ELF-1 (cell line): ENCODE measurements at regions not wholly inside any gene's neighbourhood (a gene's known extent, or its start where the extent isn't known, plus 50 kb on each side); places are given as distances from the start of the nearest gene placed in this dataset.
A peak's percentile ranks its signal among the peaks of the same experiment; 100 is the strongest.

Source experiments
- DNase-seq: peaks from one replicate; pipeline ENCODE4 v3.0.0-alpha.2; 2016; ENCODE audit warnings: low read depth, low spot score

DNA sequence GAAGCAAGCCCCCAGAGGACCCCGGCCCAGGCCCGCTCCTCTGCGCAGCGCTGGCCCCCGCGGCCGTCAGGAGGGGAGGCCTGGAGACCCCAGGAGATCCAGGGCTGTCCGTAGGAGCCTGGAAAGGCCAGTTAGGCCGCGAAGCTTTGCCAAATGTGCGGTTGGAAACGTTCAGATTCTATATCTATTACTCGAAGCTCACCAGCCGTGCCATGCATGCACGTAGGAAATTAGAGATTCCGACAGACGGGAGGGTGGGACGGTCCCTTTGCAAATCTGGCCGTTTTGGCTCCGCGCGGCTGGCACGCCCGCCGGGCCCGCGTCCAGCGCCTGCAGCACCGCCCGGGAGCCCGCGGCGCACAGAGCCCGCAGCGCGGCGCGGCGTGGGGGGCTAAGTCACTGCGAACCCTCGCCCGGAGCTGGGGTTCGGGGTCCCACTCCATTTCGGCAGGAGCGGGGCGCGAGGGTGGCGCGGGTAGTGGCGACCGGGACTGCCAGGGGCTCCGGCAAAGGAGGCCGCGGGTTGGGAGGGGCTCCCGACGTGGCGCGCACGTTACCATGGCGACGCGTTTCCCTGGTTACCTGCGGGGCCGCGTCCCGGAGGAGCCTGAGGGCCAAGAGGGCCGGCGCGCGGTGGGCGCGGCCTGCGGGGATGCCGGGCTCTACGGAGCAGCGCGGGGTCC is 488.6 kb upstream of the SMIM21 start:
- peak; percentile 83 for DNase-seq

DNA sequence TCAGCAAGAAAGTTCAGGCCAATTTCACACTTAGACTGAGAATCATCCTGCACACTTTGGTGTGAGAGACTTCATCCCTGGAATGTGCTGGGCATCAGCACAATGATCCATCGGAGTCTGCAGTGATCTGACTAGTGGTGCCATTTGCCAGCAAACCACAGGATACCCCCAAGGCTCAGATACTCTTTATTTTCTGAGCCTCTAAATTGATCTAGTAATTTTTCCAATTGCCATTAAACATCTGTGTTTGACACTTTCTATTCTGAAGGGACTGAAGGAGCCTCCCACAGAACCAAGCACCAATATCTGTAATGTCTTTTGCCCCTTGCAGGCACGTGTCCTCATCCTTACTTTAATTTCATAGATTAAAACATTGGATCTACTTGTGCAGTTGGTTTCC is 485.3 kb upstream of the SMIM21 start:
- no peak for DNase-seq

DNA sequence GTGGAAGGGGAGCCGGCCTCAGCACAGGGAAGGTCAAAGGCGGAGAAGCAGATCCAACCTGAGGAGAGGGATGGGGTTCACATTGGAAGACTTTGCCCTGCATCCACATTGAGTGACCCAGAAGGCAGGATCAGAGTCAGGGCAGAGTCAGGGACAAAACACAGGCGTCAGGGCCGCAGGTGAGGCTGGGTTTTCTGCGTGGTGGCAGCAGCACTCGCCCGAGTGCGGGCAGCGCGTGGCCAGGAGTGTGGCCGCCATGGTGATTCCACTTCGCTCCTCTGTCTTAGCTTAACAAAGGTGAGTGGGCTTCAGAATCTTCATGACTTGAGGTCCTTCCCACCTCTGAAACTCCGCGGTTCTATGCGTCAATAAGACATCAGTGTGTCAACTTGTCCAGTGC is 476.9 kb upstream of the SMIM21 start:
- no peak for DNase-seq

DNA sequence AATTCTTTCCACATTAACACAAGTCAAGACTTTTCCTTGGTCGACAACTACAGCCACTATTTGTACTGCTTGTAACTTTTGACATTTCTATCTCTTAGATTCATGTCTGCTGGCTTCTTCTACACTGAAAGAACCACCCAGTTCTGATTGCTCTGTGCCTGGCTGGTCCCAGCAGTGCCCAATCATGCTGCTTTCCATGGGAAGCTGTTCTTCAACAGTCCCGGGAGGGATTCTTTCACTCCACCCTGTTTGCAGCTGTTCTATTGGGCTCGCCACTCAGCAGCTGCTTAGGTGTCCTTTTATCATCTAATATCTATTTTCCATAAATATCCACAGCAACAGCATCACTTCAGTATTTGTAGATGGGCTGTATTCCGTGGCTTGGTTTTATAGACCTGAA is 471.1 kb upstream of the SMIM21 start:
- no peak for DNase-seq

DNA sequence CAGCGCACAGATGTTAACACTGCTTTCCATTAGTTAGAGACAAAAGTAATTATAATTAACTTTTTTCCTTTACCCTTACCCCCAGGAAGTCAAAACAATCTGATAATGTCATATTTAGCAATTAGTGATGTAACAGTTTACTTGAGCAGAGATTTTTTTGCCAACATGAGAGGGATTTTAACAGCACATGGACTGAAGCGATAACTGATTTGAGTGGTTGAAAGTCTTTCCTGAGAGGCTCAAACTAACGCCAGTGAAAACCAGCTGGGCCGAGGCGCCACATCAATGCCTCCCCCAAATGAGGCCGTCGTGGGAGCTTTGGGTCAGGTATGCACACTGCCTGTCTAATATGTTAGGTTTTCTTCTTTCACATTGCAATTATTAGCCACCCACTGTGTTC is 469.9 kb upstream of the SMIM21 start:
- no peak for DNase-seq

DNA sequence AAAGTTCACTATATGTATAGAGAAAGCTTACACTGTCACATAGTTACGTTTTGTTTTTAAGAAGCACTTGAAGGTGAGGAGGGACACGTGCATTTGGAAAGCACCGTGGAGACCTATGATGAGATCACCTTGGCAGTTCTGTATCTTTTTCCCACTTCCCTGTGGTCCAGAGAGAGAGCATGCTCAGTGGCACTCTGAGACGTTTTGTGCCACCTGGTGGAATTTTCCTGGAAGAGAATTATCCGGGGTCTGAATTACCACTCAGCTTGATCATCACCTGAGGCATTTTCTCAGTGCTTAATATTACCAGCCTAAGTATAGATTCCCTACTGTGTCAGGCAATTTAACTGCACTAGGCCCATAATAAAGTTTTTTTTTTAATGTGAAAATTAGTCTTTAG is 469.4 kb upstream of the SMIM21 start:
- DNase-seq: peak; percentile 48

DNA sequence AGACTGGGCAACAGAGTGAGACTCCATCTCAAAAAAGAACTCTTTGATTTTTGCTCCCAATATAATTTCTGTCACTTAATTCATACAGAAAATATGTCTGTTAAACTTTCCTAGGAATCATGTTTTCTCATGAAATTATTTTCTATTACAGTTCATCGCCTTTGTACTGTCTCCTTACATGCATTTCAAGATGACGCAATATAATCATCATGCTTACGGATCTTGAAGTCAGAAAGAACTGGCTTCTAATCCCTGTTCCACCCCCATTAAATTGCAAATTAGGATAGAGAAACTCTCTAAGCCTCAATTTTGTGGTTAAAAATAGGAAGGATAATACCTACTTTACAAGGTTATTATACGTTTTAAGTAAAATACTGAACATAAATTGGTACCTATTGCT is 467.6 kb upstream of the SMIM21 start:
- DNase-seq: no peak

DNA sequence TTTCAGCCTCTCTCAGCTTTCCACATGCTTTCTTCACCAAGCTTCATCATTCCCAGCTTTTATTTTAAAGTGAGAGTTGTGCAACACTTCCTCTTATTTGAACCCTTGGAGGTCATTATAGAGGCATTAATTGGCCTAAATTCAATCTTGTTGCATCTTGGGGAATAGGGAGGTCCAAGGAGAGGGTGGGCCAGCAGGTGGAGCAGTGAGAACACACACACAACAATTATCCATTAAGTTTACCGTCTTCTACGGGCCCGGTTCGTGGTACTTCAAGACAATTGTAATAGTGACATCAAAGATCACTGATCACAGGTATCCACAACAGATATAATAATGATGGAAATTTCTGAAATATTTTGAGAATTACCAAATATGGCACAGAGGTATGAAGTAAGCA is 457.2 kb upstream of the SMIM21 start:
- DNase-seq: peak; percentile 25

DNA sequence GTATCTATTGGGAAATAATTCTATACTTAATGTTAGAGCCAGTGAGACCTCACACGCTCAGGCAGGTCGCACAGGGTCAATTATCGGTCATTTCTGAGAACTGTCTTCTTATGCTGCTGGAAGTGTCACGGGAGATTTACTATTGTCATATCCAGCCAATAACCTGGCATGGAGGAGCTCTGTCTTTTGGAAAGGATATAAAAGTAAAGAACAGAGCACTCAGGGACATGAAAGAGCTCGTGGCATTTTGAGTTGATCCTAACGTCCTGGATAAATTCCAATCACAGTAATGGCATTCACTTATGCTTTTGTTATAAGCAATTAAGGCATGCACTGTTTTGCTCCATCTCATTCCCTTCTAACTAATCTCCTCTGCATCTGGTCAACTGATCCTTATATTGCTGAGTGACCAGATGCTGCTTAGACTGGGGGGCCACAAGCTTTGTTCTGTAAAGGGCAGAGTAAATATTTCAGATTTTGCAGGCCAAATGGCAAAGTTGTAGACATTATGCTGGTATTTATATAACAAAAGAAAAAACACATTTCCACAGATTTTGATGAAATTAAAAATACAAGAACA is 453.5 kb upstream of the SMIM21 start:
- no peak for DNase-seq

DNA sequence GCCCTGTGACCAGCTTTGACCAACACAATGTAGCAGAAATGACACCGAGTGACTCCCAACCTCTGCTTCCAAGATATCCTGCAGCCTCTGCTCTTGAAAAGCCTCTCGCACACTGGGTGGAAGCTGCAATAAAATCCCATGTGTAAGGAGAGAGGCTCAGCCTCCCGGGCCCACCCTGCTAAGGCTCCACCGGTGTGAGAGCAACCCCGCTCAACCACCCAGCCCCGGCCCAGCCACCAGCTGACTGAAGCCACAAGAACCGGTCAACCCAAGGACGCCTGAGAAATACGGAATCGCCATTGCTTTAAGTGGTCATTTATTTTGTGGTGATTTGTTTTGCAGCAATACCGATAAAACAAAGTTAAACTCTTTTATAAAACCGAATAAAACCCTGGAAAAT is 452.8 kb upstream of the SMIM21 start:
- DNase-seq: no peak

DNA sequence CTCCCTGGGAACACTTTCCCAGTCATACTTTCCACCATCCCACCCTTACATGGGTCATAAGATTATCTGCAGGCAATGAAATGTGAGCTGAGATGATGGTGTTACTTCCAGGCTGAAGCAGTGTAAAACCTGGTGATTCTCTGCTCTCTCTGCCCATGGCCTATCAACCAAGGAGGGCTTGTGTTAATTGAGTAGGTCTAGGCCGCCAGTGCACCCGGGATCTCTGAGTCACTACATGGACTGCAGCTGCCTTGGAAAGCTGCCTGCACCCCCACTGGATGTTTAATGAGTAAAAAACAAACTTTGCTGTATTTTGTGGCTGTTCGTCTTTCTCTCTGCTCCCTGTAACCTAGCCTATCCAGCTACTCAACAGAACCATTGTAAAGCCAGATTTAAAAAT is 451.7 kb upstream of the SMIM21 start:
- DNase-seq: no peak

DNA sequence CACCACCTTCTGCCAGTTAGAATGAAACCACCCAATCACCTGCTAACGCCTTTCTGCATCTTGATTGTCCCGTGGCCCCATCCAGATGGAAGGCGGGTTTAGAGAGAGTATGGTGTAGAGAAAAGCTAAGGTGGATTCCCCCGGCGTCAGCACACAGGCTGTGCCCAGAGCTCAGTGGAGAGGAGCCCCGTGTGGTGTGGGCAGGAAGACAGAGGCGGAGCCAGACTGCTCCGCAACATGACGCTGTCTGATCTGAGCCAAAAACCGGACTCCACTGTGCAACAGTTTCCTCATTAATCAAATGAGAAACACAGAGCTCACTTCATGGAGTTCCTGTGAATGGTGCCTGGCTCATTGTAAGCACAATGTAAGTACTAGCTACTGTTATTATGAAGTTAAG is 448.1 kb upstream of the SMIM21 start:
- no peak for DNase-seq

DNA sequence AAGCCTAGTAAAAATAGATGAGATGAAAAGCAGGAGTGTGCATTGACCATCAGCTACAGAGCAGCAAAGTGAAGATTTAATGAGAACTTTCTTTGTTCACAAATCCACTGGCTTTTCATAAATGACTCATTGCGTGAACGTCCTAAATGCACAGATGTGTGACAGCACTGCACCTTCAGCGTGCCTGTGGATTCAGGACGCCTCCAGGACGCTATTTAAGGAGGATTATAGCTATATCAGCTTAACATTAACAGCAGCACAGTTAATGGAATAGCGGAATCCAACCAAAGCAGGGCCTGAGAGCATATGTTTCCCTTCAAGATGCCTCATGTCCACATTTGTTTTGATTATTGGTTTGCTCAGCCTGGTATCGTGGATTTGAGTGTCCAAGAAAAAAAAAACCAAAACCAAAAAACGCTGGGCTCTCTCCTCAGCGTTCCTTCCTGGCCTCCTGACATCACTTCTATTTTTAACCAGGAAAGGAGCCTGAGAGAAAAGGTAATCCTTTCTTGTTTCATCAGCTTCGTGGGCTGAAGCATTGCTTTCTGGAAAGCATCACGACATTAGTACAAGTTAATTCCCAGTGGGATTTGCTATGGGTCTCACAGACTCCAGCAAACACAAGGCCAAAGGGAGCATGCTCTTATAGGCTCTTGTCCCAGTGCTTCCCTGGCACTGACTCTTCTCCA is 447.0 kb upstream of the SMIM21 start:
- DNase-seq: peak; percentile 29

DNA sequence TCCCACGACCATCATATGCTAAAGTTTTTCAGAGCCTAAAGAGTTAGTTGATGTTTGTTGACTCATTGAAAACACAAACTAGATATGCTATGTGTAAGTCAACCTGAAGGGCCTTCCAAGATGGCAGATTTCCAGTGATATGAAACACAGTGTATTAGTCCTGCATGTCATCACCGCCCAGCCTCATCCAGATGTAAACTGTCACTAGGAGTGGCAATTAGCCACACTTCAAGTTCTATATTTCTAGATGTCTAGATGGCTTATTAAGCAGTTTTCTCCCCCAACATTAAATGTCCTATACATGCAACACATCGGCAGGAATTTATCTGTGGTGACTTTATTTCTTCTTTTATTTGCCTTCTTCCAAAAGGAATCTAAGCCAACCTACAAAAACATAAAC is 444.1 kb upstream of the SMIM21 start:
- no peak for DNase-seq

DNA sequence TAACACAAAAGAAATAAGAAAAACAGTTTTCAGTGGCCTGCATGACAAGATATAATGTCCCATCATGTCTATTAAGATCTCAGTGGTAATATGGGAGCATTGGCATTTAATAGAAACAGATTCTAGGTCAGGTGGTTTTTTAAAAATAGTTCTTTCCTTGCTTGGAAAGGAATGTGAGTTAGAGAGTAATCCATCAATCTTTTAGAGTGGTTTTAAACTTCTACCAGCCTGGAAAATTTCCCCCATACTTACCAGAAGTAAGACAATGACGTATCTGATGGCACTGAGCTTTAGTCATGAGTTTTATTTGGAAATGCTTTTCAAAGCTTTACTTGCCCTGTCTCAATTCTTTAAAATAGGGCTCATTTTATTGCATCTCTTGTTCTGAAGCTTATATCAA is 441.7 kb upstream of the SMIM21 start:
- DNase-seq: no peak

DNA sequence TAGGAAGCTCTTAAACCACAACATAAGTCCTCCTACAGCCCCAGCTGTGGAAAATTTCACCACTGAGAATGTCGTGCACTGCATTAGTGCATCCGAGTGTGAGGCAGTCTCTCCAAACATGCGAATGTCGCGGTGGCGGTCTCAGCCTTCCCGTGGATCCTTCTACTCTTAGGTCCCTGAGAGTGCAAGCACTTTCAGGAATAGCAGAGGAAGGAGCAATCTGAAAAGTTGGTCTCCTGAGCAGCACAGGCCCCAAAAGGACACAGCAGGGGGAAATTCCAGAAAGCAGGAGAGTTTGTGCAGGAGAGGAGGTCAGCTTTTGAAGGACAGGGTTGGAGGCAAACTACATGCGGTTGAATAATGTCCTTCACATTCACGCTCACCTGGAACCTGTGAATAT is 440.5 kb upstream of the SMIM21 start:
- peak; percentile 28 for DNase-seq

DNA sequence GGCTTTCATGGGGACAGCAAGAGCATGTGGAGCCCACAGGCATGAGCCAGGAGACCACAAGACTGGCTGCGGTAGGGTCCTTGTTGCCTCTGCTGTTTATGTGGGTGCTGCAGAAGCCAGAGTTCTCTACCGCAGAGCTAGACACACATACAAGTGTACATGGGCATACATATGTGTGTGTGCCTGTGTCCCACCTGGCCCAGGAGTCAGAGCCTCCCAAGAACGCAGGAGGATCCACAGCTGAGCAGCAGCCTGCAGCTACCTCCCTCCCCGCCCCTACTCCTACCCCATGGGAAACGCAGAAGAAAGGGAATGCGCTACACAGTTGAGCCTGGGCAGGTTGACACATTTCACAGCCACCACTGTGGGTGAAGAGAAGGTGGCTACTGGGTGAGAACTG is 438.1 kb upstream of the SMIM21 start:
- DNase-seq: no peak

DNA sequence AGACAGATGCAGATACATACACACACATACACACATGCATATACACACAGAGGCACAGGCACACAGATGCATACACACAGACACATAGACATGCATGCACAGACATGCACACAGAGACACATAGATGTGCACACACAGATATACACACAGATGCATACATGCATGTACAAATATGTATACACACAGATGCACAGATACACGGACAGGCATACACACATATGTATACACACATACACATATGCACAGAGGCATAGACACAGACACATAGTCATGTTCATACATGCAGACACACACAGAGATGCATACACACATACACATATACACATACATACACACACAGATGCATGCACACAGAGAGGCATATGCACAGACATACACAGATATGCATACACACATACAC is 437.3 kb upstream of the SMIM21 start:
- no peak for DNase-seq

DNA sequence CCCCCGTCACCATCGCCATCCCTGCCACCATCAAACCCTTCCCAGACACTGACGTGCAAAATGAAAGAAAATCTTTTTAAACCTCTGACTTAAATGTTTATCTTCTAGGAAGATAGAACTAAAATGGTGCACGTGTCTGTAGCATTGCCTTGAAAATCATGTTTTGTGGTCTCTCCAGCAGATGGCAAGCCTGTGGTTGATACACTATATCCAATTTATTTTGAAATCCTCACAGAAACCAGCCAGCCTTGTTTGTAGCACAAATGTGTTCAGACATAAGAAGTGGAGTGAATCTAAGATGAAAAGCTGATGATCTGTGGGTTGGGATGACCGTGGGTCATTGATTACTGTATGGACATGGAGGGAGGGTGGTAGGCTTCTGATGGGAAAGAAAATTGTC is 436.2 kb upstream of the SMIM21 start:
- DNase-seq: no peak

DNA sequence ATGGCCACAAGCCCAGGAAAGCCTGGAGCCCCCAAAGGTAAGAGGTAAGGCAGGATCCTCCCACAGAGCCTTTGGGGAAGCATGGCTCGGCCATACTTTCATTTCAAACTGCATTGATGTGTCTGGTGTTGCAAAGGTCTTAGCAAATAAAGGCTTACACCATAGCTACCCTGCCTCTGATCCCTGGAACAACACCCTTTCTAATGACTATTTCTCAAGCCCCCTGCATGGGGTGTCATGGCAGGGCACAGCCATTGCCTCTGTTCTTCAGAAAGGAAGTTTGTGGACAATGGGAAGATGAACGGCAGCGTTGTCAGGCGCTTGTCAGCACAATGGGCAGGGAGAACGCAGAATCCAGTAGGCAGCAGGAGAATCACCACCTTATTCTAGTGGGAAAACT is 435.0 kb upstream of the SMIM21 start:
- no peak for DNase-seq

DNA sequence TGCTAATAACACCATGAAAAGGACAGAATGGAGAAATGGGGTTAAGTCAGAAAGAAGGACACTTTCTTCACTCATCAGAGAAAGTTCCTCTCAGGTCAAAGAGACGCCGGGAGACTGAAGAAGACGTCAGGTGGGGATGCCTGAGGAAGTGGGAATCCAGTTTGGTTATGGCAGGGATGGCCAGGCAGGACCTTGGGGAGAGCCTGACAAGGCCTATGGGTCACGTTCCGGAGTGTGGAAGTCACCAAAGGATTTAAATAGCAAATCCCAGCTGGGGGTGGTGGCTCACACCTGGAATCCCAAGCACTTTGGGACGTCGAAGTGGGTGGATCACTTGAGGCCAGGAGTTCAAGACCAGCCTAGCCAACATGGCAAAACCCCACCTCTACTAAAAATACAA is 432.7 kb upstream of the SMIM21 start:
- no peak for DNase-seq

DNA sequence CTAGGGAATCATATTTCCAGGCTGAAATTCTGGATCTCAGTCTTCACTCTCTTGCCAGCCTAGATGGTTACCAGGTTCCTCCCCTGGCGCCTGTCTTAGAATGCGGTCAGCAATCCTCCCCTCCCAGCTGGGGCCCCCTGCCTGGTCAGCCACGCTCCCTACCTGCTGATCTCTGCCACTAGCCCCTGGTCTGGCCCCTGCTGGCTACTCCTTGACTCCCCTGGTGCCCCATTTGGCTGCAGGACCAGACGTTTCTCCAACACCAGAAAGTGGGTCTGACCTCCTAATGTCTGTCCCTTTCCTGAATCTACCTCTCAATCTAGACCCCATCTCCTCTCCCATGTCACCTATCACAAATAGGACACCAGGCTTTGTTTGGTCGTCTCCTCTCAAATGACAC is 432.0 kb upstream of the SMIM21 start:
- no peak for DNase-seq

DNA sequence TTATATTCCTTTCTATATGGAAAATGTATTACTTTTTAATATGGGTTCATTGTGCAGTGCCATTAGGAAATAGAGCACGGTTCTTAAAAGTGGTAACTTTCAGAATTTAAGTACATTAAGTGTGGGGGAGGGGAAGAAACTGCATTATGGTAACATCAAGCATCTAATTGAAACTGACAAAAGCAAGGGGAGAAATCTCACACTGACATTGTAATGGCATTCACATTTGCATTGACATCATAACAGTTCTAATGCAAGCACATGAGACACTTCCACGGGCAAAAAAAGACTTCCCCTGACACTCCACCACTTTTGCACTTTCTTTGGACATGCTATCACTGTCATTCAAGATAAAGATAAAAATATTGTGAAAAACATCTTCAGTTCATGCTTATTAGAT is 431.3 kb upstream of the SMIM21 start:
- DNase-seq: no peak
